Parathyroid adenoma (tissue), 2 donors: ENCODE measurements at regions not wholly inside any gene's neighbourhood (a gene's known extent, or its start where the extent isn't known, plus 50 kb on each side); places are given as distances from the start of the nearest gene placed in this dataset.

Source experiments
- H2AFZ ChIP-seq: fragments of 300-600 bp; sonication (generic); one replicate; pipeline ENCODE4 v1.7.0; 2017; ENCODE audit warnings: antibody characterized with exemption, mild to moderate bottlenecking
- H3K27ac ChIP-seq: fragments of 300-600 bp; sonication (generic); one replicate; pipeline ENCODE4 v1.7.0; 2017
- H3K27me3 ChIP-seq: fragments of 300-600 bp; sonication (generic); one replicate; pipeline ENCODE4 v1.7.0; 2017; ENCODE audit warnings: low read length; ENCODE audit not compliant: control insufficient read depth, insufficient read depth
- H3K36me3 ChIP-seq: fragments of 300-600 bp; sonication (generic); one replicate; pipeline ENCODE4 v1.7.0; 2017; ENCODE audit warnings: low read length; ENCODE audit not compliant: control insufficient read depth, insufficient read depth
- H3K4me1 ChIP-seq: fragments of 300-600 bp; sonication (generic); one replicate; pipeline ENCODE4 v1.7.0; 2017; ENCODE audit warnings: control low read depth
- H3K4me2 ChIP-seq: fragments of 300-600 bp; sonication (generic); one replicate; pipeline ENCODE4 v1.7.0; 2017; ENCODE audit warnings: low read length
- H3K4me3 ChIP-seq: fragments of 300-600 bp; sonication (generic); one replicate; pipeline ENCODE4 v1.7.0; 2017; ENCODE audit warnings: low read depth, low read length
- H3K79me2 ChIP-seq: fragments of 300-600 bp; sonication (generic); one replicate; pipeline ENCODE4 v1.7.0; 2017; ENCODE audit warnings: control low read depth
- H3K9ac ChIP-seq: fragments of 300-600 bp; sonication (generic); one replicate; pipeline ENCODE4 v1.7.0; 2017; ENCODE audit warnings: mild to moderate bottlenecking
- H3K9me3 ChIP-seq: fragments of 300-600 bp; sonication (generic); one replicate; pipeline ENCODE4 v1.7.0; 2017; ENCODE audit warnings: low read length; ENCODE audit not compliant: control insufficient read depth
- CTCF ChIP-seq: fragments of 300-600 bp; sonication (generic); IDR thresholded peaks from one replicate; pipeline ENCODE4 v1.7.0; 2017; ENCODE audit warnings: antibody characterized with exemption, mild to moderate bottlenecking
- donor health status: primary hyperparathyroidism.

- no peak overlapping the region for H3K27ac ChIP-seq
- no peaks in the 10 kb centered on the region for H3K79me2 ChIP-seq
- H3K36me3 ChIP-seq, result no peaks in the 10 kb centered on the region
- H3K9ac ChIP-seq, result no peak overlapping the region
- no peak for TF ChIP-seq CTCF
- H2AFZ ChIP-seq, result no peak overlapping the region
- H3K4me1 ChIP-seq, result no peaks in the 10 kb centered on the region
- H3K4me2 ChIP-seq, result no peak overlapping the region
- H3K4me3 ChIP-seq, result no peak overlapping the region
- no peaks in the 10 kb centered on the region for H3K9me3 ChIP-seq
- H3K27me3 ChIP-seq, result no peaks in the 10 kb centered on the region
Observed at GRCh38 chr2:75311521-75311920, 112.2 kb upstream of the TACR1 start.

DNA sequence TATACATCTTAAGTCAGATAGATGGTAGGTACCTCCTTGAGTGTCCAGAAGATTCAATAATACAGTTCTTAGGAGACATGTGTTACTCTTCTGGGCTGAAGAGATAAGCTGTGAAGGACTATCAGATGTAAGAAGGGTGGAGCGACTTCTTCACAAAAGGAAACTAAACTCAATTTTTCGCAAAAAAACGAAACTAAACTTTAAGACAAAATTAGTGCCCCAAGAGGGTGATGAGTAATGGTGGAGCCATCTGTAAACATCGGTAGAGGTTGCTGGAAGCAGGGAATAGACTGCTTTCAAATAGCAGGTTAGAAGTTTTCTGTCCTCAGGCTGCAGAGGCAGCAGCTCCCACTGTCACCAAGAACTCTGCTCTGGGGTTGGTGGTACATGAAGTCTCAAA lies 111.6 kb upstream of the TACR1 start:
- Histone ChIP-seq H3K4me3 (no peak overlapping the region), H3K4me1 (no peaks in the 10 kb centered on the region), H3K27ac (no peak overlapping the region), H3K79me2 (no peaks in the 10 kb centered on the region), H3K27me3 (no peaks in the 10 kb centered on the region), H2AFZ (no peak overlapping the region), H3K9ac (no peak overlapping the region), H3K4me2 (no peak overlapping the region), H3K9me3 (no peaks in the 10 kb centered on the region), H3K36me3 (no peaks in the 10 kb centered on the region)
- no peak for TF ChIP-seq CTCF

- H2AFZ ChIP-seq, result no peak overlapping the region
- TF ChIP-seq CTCF, result no peak
Observed at GRCh38 chr2:75309596-75310463, 110.5 kb upstream of the TACR1 start.

DNA sequence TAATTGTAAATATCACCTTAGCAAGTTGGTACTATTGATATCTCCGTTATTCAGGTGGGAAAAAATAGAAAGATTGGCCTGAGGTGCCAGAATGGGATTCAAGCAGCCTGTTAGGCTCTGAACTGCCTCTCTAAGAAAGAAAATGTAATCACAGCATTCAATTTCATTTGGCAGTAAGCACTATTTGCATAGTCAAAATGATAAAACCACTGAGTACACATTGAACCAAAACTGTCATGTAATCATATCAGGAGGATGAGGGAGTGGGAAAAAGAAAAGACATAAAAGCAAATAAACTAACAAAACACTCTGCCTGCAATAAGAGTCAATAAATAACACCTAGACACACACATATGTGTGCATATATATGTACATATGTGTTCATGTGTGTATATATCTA lies 103.9 kb upstream of the TACR1 start:
- H3K27me3 ChIP-seq, result no peaks in the 10 kb centered on the region
- H3K4me3 ChIP-seq, result no peak overlapping the region

More at GRCh38 chr2:75309596-75310463, 110.5 kb upstream of the TACR1 start:
- H3K9me3 ChIP-seq, result no peaks in the 10 kb centered on the region
- no peaks in the 10 kb centered on the region for H3K36me3 ChIP-seq
- H3K9ac ChIP-seq, result no peak overlapping the region
- H3K79me2 ChIP-seq, result no peaks in the 10 kb centered on the region
- H3K27ac ChIP-seq, result no peak overlapping the region
- H3K4me3 ChIP-seq, result no peak overlapping the region
- no peaks in the 10 kb centered on the region for H3K4me1 ChIP-seq
- H3K27me3 ChIP-seq, result no peaks in the 10 kb centered on the region
- no peak overlapping the region for H3K4me2 ChIP-seq

More for the DNA sequence above, 103.9 kb upstream of the TACR1 start:
- Histone ChIP-seq H3K36me3 (no peaks in the 10 kb centered on the region), H2AFZ (no peak overlapping the region), H3K9me3 (no peaks in the 10 kb centered on the region), H3K79me2 (no peaks in the 10 kb centered on the region), H3K4me2 (no peak overlapping the region), H3K27ac (no peak overlapping the region), H3K9ac (no peak overlapping the region), H3K4me1 (no peaks in the 10 kb centered on the region)
- no peak for TF ChIP-seq CTCF
